ENCODE measurements at regions not wholly inside any gene's neighbourhood (a gene's known extent, or its start where the extent isn't known, plus 50 kb on each side); places are given as distances from the start of the nearest gene placed in this dataset.
"Not testable (repeated sequence)": the region's sequence is repeated elsewhere in the genome, so short reads cannot be mapped to it uniquely, and the experiment has no call there.

- DNase-seq, result no peak
These were observed 139.8 kb upstream of the LGR5 start for GRCh38 chr12:71299541-71300376.

DNA sequence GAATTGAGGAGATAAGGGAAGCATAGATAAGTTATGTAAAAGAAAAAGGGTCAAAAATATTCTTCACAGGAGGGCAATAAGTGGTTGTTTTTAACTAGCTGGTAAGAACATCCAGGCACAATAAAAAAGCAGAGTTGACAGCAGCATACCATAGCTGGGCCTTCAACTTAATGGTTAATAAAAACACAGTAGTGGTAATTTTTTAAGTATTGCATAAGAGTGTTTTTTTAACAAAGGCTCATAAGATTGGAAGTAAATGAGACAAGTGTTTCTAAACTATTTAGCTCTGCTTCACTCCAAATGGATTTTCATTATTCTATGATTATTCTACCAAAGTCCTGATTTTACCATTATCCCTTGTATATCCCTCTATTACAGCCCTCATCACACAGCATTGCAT, 140.1 kb upstream of the TSPAN8 start:
- no peak for DNase-seq

DNA sequence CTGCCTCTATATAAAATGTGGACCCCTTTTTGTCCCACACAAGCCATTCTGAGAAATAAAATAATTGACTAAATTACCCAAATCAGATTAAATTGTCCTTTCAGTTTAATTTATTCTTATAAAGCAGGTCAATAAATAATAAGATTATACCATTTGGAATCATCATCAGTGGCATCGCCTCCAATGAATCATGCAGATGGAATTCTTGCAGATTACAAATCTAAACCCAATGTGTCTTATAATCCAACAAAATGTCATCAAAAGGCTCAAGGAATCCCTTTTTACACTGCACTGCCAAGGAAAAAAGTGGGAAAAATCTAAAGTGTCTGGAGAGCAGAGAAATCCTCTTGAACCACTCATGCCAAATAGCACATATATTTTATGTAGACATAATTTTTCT, 138.2 kb upstream of the TSPAN8 start:
- DNase-seq, result no peak

- no peak for DNase-seq
These were observed 133.9 kb upstream of the TSPAN8 start for GRCh38 chr12:71291746-71292145.

- DNase-seq, result no peak
These were observed 126.1 kb upstream of the TSPAN8 start for GRCh38 chr12:71283883-71284282.

- DNase-seq, result no peak
These were observed 125.1 kb upstream of the TSPAN8 start for GRCh38 chr12:71282925-71283324.

GRCh38 chr12:71282020-71282419, 124.2 kb upstream of the TSPAN8 start:
- no peak for DNase-seq

- no peak for DNase-seq
These were observed 123.6 kb upstream of the TSPAN8 start for GRCh38 chr12:71281425-71281824.

- no peak for DNase-seq
These were observed 120.1 kb upstream of the TSPAN8 start for GRCh38 chr12:71277866-71278265.

GRCh38 chr12:71276541-71276940, 118.7 kb upstream of the TSPAN8 start:
- DNase-seq, result no peak

DNA sequence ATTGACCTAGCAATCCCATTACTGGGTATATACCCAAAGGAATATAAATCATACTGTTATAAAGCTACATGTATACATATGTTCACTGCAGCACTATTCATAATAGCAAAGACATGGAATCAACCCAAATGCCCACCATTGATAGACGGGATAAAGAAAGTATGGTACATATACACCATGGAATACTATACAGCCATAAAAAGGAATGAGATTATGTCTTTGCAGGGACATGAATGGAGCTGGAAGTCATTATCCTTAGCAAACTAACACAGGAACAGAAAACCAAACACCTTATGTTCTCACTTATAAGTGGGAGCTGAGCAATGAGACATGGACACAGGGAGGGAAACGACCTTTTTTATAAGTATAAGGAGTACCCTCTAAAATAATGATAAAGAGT, 113.0 kb upstream of the TSPAN8 start:
- DNase-seq, result not testable (repeated sequence)

DNA sequence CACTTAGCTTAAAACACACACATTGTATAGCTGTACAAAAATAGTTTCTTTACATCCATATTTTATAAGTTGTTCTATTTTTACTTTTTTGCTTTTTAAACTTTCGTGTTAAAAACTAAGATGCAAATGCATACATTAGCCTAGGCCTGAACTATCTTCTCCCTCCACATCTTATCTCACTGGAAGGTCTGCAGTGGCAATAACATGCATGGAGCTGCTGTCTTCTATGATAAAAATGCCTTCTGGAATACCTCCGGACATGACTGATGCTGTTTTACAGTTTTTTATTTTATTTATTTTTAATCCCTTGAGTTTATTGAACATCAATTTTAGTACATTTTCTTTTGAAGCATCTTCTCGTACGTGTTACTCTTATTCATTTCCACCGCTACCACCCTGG, 112.3 kb upstream of the TSPAN8 start:
- no peak for DNase-seq

DNA sequence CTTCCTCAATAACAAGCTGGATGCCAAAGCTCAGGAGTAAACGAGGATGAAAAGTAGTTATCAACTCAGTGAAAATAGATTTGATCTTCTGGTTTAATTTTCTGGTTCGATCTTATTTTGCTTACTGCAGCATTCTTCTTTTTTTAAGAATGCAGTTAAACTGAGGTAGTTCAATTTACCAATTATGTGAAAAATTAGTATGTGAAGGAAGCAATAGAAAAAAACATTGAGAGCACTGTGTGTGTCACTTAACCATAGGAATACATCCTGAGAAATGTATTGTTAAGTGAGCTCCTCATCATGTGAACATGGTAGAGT, 111.4 kb upstream of the TSPAN8 start:
- DNase-seq, result no peak

- no peak for DNase-seq
These were observed 110.9 kb upstream of the TSPAN8 start for GRCh38 chr12:71268598-71269280.

DNA sequence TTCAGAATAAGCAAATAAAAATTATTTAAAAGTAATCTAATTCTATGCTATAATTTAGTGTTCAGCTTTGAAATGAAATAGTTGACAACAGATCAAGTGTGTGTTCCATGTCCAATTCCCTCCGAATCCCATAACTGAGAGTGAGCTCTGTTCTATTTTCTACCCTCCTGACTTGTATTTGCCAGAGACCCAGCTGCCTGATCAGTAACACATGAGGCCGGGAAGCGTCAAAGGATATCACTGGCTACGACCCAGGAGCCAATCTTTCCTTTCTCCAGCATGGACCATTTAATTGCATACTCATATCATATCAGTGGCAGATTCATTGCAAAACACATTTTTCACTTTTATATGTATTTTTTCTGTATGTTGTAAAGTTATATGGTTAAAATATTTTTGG, 108.8 kb upstream of the TSPAN8 start:
- DNase-seq, result no peak

DNA sequence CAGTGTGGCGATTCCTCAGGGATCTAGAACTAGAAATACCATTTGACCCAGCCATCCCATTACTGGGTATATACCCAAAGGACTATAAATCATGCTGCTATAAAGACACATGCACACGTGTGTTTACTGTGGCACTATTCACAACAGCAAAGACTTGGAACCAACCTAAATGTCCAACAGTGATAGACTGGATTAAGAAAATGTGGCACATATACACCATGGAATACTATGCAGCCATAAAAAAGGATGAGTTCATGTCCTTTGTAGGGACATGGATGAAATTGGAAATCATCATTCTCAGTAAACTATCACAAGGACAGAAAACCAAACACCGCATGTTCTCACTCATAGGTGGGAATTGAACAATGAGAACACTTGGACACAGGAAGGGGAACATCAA, 107.9 kb upstream of the TSPAN8 start:
- not testable (repeated sequence) for DNase-seq

- DNase-seq, result no peak
These were observed 104.7 kb upstream of the TSPAN8 start for GRCh38 chr12:71262466-71262865.

DNA sequence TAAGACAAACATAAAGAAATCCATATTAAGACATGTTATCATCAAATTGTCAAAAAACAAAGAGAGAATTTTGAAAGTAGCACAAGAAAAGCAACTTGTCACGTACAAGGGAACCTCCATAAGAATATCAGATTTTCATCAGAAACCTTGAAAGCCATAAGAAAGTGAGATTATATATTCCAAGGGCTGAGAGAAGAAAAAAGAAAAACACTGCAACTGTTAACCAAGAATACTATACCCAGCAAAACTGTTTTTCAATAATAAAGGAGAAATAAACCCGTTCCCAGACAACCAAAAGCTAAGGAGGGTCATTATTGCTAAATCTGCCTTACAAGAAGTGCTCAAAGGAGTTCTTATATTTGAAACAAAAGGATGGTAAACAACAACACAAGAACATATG, 94.7 kb upstream of the TSPAN8 start:
- DNase-seq, result no peak

DNA sequence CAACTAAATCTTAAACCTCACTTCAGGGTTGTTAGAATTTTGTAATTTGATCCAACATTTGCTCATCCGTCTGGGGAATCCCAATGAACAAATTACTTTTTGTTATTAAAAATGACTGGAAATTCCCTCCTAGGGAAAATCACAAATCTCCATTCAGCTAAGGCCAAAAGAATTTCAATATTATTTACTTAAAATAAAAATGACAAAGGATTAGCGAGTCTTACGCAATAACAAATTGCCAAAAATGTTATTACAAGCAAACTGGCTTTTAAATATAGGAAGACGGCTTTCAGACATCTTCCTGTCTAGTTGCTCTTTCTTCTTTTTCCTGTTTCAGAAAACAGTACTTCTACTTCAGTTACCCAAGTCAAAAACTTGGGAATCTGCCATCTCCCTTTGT, 92.4 kb upstream of the TSPAN8 start:
- no peak for DNase-seq

DNA sequence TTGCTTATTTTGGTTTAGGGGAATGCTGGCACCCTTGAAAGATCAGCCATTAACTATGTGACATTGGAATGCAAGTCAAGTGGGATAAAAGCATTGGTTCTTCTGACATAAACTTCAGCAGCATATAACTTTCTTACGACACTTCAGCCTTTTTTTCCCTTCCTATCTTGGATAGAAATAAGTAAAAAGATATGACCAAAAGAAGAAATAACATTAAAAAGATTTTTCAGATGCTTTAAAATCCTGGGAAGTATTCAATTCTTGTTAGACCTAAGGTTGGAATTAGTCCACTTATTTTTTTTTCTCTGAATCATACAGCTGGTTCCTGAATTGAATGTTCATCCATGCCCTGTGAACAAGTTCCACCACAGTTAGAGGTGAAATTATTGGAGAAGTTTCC, 85.6 kb upstream of the TSPAN8 start:
- no peak for DNase-seq

- no peak for DNase-seq
These were observed 84.7 kb upstream of the TSPAN8 start for GRCh38 chr12:71242511-71242910.

GRCh38 chr12:71240946-71241345, 83.1 kb upstream of the TSPAN8 start:
- DNase-seq, result no peak

GRCh38 chr12:71239731-71240130, 81.9 kb upstream of the TSPAN8 start:
- no peak for DNase-seq

- no peak for DNase-seq
These were observed 79.3 kb upstream of the TSPAN8 start for GRCh38 chr12:71237128-71237527.

- no peak for DNase-seq
These were observed 78.4 kb upstream of the TSPAN8 start for GRCh38 chr12:71236133-71236660.
